ENCODE measurements at regions not wholly inside any gene's neighbourhood (a gene's known extent, or its start where the extent isn't known, plus 50 kb on each side); places are given as distances from the start of the nearest gene placed in this dataset.

DNA sequence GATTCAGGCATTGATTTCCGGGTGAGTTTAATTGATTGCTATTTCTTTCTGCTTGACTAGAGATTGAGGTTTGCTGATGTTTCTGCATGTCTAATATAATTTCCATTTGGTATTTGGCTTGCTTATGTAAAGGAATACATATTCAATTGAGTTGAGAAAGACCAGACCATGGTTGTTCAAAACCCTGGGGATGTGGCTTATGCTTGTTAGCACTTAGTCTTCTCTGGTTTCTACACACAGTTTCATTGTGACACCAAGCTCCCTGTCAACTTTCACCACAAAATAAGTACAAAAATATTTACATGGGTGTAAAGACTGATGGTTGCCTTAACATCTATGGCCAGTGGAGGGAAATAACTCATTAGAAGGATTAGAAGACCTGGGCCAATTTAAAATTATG, 209.6 kb downstream of the CDH26 start:
- FAIRE-seq, result no peak
- TF ChIP-seq, protein P1, sequence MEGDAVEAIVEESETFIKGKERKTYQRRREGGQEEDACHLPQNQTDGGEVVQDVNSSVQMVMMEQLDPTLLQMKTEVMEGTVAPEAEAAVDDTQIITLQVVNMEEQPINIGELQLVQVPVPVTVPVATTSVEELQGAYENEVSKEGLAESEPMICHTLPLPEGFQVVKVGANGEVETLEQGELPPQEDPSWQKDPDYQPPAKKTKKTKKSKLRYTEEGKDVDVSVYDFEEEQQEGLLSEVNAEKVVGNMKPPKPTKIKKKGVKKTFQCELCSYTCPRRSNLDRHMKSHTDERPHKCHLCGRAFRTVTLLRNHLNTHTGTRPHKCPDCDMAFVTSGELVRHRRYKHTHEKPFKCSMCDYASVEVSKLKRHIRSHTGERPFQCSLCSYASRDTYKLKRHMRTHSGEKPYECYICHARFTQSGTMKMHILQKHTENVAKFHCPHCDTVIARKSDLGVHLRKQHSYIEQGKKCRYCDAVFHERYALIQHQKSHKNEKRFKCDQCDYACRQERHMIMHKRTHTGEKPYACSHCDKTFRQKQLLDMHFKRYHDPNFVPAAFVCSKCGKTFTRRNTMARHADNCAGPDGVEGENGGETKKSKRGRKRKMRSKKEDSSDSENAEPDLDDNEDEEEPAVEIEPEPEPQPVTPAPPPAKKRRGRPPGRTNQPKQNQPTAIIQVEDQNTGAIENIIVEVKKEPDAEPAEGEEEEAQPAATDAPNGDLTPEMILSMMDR (IDR thresholded peaks at IDR 0.05; ENCODE audit: insufficient read depth, missing control alignments), result no peak
- DNase-seq (ENCODE audit: insufficient read length, low spot score), result no peak

DNA sequence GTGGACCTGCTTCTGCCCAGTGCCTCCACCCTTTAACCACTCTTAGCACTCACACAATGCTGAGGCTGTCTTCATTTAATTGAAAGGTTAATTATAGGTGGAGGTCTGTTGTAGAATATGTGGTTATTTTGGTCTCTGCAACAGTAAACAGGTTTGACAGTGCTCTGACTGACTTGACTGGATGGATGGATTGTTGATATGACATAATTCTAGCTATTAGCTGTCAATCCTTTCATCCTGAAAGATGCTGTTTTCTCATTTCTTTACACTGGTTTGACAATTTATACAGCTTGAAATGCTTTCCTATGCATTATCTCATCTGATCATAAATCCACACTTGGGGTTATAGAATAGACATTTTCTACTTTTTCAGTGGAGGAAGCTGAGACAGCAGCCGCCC, 210.7 kb downstream of the CDH26 start:
- DNase-seq (ENCODE audit: insufficient read length, low spot score) (no peak), FAIRE-seq (no peak)
- TF ChIP-seq, protein P1 (IDR thresholded peaks at IDR 0.05; ENCODE audit: insufficient read depth, missing control alignments), result no peak

DNA sequence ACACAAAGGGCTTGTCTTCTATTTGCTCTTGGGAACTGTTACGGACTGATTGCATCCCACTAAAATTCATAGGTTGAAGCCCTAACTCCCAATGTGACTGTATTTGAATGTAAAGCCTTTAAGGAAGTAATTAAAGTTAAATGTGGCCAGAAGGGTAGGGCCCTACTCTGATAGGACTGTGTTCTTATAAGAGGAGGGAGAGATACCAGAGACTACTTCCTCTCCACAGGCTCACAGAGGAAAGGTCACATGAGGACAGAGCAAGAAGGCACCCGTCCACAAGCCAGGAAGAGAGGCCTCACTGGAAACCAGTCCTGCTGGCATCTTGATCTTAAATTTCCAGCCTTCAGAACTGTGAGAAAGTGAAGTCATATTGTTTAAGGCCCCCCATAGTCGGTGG, 211.9 kb downstream of the CDH26 start:
- TF ChIP-seq, protein P1 (IDR thresholded peaks at IDR 0.05; ENCODE audit: insufficient read depth, missing control alignments), result no peak
- DNase-seq (ENCODE audit: insufficient read length, low spot score) (no peak), FAIRE-seq (no peak)

DNA sequence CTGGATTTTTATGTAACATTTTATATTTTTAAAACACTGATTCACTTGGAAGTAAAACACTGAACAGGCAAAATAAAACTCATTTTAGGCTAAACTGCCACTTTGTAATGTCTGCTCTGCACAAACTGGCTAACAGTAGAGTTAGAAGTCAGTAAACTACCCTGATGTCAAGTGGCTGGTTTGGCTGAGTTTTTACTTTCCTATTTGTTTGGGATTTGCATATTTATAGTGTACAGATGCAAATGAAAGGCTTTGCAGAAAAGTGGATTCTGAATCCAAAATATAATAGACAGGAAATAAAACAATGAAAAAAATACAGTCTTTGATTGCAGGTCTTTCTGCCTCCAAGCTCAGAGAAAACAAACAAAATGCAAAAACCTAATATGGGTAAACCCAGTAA, 213.1 kb downstream of the CDH26 start:
- TF ChIP-seq, protein P1 (IDR thresholded peaks at IDR 0.05; ENCODE audit: insufficient read depth, missing control alignments), result no peak
- FAIRE-seq (no peak), DNase-seq (ENCODE audit: insufficient read length, low spot score) (no peak)

DNA sequence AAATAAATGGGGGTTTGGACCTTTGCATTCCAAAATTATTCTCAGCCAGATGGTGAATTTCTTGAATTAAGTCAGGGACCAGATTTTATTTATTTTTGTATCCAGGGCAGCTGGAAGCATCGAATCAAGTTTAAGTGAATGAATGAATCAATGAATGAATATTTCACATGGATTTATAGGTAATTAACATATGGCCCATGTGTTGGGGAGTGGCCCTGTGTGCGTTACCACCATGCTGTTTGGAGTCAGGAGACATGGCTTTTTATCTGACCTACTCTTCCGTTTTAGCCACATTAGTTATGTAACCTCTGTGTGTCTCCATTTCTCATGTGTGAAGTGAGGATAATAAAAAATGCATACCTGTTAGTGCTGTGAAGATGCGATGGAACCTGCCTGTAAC, 213.5 kb downstream of the CDH26 start:
- TF ChIP-seq, protein P1 (IDR thresholded peaks at IDR 0.05; ENCODE audit: insufficient read depth, missing control alignments), result no peak
- FAIRE-seq (no peak), DNase-seq (ENCODE audit: insufficient read length, low spot score) (no peak)

DNA sequence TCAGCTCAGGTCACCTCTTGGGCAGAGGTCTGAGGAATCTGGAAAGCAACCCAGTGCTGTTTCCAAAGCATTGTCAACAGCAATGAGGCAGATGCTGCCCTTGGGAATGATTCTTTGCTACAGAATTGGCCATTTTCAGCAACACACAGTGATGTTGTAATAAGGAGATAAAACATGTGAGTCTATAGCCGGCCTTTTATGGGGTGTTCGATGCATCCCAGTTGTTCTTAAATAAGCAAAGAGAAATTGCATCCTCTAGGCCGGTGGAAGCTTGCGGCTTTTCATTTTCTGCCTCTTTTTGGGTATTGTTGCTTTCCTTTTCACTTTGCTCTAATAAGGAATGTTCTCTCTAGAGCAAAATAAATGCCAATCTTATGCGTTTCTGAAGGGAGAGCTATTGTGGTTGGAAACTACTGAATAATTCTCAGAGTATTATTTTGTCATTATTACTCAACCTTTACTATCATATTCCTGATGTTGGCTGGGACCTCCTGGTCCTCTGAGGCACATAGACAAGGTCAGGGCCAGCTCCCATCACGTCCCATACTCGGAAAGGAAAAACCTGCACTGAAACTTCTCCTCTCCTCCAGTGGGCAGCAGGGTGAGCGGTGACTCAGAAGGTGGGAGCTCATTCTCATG, 214.2 kb downstream of the CDH26 start:
- FAIRE-seq (no peak), DNase-seq (ENCODE audit: insufficient read length, low spot score) (no peak)
- TF ChIP-seq, protein P1 (IDR thresholded peaks at IDR 0.05; ENCODE audit: insufficient read depth, missing control alignments), result no peak

DNA sequence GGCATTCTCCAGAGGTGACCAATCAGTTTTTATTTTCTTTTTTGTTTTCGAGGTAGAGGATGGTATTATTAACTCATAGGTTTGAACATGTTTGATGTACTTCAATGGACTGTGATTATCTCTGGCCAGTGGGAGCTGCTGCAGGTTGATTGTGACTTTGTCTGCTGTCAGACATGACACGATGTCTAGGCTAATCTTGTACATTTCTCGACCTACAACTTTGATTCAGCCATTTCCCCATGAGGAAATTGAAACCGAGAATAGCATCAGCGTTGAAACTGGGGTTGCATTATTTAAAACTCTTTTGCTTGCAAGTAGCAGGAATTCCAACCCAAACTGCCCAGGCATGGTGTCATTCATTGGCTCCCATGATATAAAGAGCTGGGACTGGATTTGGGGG, 218.9 kb downstream of the CDH26 start:
- no peak for DNase-seq (ENCODE audit: insufficient read length, low spot score)
- TF ChIP-seq, protein P1 (IDR thresholded peaks at IDR 0.05; ENCODE audit: insufficient read depth, missing control alignments), result no peak
- no peak for FAIRE-seq

All from D721Med (cell line).